Fibroblast of villous mesenchyme (primary cell): ENCODE measurements at regions not wholly inside any gene's neighbourhood (a gene's known extent, or its start where the extent isn't known, plus 50 kb on each side); places are given as distances from the start of the nearest gene placed in this dataset.
A peak's percentile ranks its signal among the peaks of the same experiment; 100 is the strongest.

Experiments used
- DNase-seq: peaks from one replicate; pipeline ENCODE4 v3.0.0-alpha.2; 2010; ENCODE audit warnings: low read depth
- H3K4me3 ChIP-seq: 2 replicates; pipeline ENCODE4 v1.5.1; 2011; ENCODE audit warnings: low read depth, mild to moderate bottlenecking, low read length
- CTCF ChIP-seq: IDR thresholded peaks from 2 replicates; pipeline ENCODE4 v1.5.1; 2012; ENCODE audit warnings: low read depth, mild to moderate bottlenecking, low read length; ENCODE audit not compliant: insufficient read depth

DNA sequence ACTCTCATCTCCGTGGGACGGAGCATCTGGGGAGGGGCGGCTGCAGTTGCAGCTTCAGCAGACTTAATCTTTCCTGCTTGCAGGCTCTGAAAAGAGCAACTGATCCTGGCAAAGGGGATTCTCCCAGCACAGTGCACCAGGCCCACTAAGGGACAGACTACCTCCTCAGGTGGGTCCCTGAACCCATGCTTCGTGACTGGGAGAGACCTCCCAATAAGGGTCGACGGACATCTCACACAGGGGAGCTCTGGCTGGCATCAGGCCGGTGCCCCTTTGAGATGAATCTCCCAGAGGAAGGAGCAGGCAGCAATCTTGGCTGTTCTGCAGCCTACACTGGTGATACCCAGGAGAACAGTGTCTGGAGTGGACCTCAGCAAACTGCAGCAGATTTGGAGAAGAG, 303.3 kb upstream of the FGF16 start:
- no peak for TF ChIP-seq CTCF
- no peak for DNase-seq
- H3K4me3 ChIP-seq, result no peak overlapping the region

DNA sequence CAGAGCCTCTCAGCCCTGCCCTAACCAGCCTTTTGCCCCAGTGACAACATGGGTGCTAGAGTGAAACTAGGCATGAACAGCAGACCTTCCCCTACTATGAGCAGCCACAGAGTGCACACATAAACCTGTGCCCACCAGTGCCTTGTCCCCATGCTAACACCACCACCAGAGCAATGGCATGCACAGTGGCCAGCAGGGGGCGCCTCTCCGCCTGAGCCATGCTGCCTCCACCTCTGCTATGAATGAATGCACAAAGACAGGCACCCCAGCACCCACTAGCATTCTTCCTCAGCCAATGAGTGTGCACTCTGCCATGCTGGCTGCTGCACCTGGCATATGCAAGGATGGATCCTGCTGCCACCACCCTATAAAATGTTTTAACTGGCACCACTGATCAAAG, 286.9 kb upstream of the FGF16 start:
- H3K4me3 ChIP-seq, result no peak overlapping the region
- TF ChIP-seq CTCF, result peak; percentile 27
- no peak for DNase-seq

GRCh38 chrX:77162777-77163176, 284.4 kb upstream of the FGF16 start:
- TF ChIP-seq CTCF, result no peak
- no peak overlapping the region for H3K4me3 ChIP-seq
- no peak for DNase-seq

- no peak overlapping the region for H3K4me3 ChIP-seq
- TF ChIP-seq CTCF, result no peak
- DNase-seq, result no peak
Observed at GRCh38 chrX:77167993-77168392, 279.2 kb upstream of the FGF16 start.

DNA sequence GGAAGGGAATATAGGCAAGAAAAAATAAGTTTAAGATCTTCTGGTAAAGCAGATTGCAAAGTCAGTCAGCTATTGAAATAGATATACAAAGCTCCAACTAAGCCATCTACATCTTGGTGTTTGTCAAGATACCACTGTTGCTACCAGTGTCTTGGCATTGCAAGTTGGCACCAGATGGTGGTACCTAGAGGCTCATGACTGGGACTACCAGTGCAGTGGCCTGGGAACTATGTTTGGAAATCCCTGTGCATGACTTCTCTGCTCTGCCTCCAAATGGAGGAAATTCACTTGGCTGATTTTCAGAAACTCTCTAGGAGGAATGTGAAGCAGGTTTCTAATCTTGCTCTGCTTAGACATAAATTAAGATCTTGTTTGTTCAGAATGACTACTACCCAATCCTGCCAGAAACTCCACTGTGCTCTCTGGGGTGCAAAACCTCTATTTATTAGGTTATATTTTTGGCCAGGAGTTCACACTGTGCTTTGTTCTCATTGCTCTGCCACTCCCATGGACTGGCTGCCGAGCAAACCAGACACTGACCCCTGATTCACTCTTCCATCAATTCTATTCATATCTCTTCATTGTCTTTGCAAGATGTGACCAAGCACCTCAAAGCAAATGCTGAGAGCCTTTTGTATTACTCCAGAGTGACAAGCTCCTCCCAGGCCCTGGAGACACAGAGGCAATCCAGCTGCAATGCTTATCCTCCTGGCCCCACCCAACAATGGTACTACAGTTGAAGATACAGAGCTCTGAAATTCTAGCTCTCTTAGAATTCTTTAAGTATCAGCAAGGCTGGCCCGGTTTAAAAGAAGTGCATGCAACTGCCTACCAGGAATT, 272.3 kb upstream of the FGF16 start:
- DNase-seq, result no peak
- H3K4me3 ChIP-seq, result no peak overlapping the region
- TF ChIP-seq CTCF, result no peak

- no peak for TF ChIP-seq CTCF
- H3K4me3 ChIP-seq, result no peak overlapping the region
- DNase-seq, result no peak
Observed at GRCh38 chrX:77200663-77201062, 246.5 kb upstream of the FGF16 start.

DNA sequence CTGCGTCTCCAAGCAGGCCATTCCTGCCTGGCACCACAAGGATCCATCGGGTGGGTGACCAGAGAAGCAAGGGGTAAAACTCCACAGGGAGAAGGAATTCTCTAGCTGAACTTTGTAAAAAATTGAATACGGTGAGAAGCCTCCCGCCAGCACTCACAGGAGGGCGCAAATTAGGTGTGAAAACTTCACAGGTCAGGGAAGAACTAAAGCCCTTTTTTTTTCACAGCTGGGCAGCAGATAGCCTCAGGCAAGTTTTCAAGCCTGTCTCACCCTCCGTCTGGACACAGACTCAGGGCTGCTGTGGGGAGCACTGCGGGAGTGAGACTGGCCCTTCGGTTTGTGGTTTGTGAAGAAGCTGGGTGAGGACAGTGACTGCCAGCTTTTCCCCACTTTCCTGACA, 224.1 kb upstream of the FGF16 start:
- no peak overlapping the region for H3K4me3 ChIP-seq
- DNase-seq, result no peak
- no peak for TF ChIP-seq CTCF
